OCI-LY7 (cell line): ENCODE measurements at regions not wholly inside any gene's neighbourhood (a gene's known extent, or its start where the extent isn't known, plus 50 kb on each side); places are given as distances from the start of the nearest gene placed in this dataset.

Experiments
- BruUV-seq: library from RNA; stranded (reverse); fragments of 400-500 nt; replicated peaks from 2 replicates; lab custom pipeline; 2021; lab: Mats Ljungman, UMichigan
- CTCF ChIA-PET: fragments of 300-600 bp; sonication (Branson Sonifier 250); formaldehyde crosslinking; loops from one replicate; lab custom pipeline; 2022; ENCODE audit warnings: antibody characterized with exemption; ENCODE audit not compliant: unreplicated experiment; lab: Charles Lee
- POLR2A ChIA-PET: fragments of 300-600 bp; sonication (Branson Sonifier 250); formaldehyde crosslinking; loops from one replicate; lab custom pipeline; 2022; ENCODE audit warnings: antibody characterized with exemption; lab: Charles Lee
- DNase-seq: peaks from one replicate; pipeline ENCODE4 v3.0.0-alpha.2; 2015; ENCODE audit warnings: low spot score
- H2AFZ ChIP-seq: fragments of 200-600 bp; sonication (generic), shearing (Covaris generic); 2 replicates; pipeline ENCODE4 v1.6.1; 2014; ENCODE audit warnings: mild to moderate bottlenecking, antibody characterized with exemption, low read length, moderate library complexity
- H3K27ac ChIP-seq: fragments of 200-600 bp; sonication (generic); 2 replicates; pipeline ENCODE4 v1.5.1; 2014; ENCODE audit warnings: mixed run types, low read depth, mild to moderate bottlenecking, moderate library complexity, low read length, inconsistent platforms; ENCODE audit not compliant: poor library complexity, severe bottlenecking
- H3K36me3 ChIP-seq: fragments of 200-600 bp; sonication (generic); 2 replicates; pipeline ENCODE4 v1.6.1; 2014; ENCODE audit warnings: mild to moderate bottlenecking, antibody characterized with exemption, low read length, moderate library complexity, mixed read lengths; ENCODE audit not compliant: insufficient read depth
- H3K4me1 ChIP-seq: fragments of 200-600 bp; sonication (generic); 2 replicates; pipeline ENCODE4 v1.5.1; 2014; ENCODE audit warnings: mild to moderate bottlenecking, low read length; ENCODE audit not compliant: insufficient read depth, poor library complexity, severe bottlenecking
- H3K4me2 ChIP-seq: fragments of 200-600 bp; sonication (generic); 2 replicates; pipeline ENCODE4 v1.6.1; 2014; ENCODE audit warnings: mild to moderate bottlenecking, low read length
- H3K4me3 ChIP-seq: fragments of 200-600 bp; sonication (generic); 2 replicates; pipeline ENCODE4 v1.5.1; 2014; ENCODE audit warnings: mild to moderate bottlenecking, low read depth, low read length; ENCODE audit not compliant: poor library complexity, severe bottlenecking
- H3K79me2 ChIP-seq: fragments of 200-600 bp; sonication (generic); 2 replicates; pipeline ENCODE4 v1.6.1; 2016; ENCODE audit warnings: low read depth, mild to moderate bottlenecking, low read length, moderate library complexity, mixed read lengths; ENCODE audit not compliant: insufficient read depth
- H3K9me2 ChIP-seq: fragments of 200-600 bp; sonication (generic); 2 replicates; pipeline ENCODE4 v1.6.1; 2016; ENCODE audit warnings: mild to moderate bottlenecking, low read length, mixed read lengths; ENCODE audit not compliant: insufficient read depth
- H3K9me3 ChIP-seq: fragments of 200-600 bp; sonication (generic); 2 replicates; pipeline ENCODE4 v1.6.1; 2014; ENCODE audit warnings: mild to moderate bottlenecking, mixed run types, low read length, mixed read lengths
- H4K20me1 ChIP-seq: fragments of 200-600 bp; sonication (generic); 2 replicates; pipeline ENCODE4 v1.6.1; 2014; ENCODE audit warnings: mild to moderate bottlenecking, antibody characterized with exemption, low read length, moderate library complexity, mixed read lengths; ENCODE audit not compliant: insufficient read depth
- EZH2phosphoT487 ChIP-seq: fragments of 200-600 bp; sonication (generic); IDR thresholded peaks from 2 replicates; pipeline ENCODE4 v1.6.1; 2018; ENCODE audit warnings: low read depth, borderline replicate concordance, mild to moderate bottlenecking, mixed run types, antibody characterized with exemption, low read length, moderate library complexity, mixed read lengths
- intact Hi-C: fragments of 100-400 bp; cut with micrococcal nuclease; formaldehyde crosslinking; loops from one replicate; pipeline ENCODE4 v1.10.0; 2022; ENCODE audit not compliant: unreplicated experiment
- TF ChIP-seq, protein P1 (sequence below): fragments of 200-600 bp; sonication (generic); conservative IDR thresholded peaks from 2 replicates; pipeline ENCODE4 v1.5.1; 2014; ENCODE audit warnings: mild to moderate bottlenecking, antibody characterized with exemption, low read length, moderate library complexity, mixed read lengths

DNA sequence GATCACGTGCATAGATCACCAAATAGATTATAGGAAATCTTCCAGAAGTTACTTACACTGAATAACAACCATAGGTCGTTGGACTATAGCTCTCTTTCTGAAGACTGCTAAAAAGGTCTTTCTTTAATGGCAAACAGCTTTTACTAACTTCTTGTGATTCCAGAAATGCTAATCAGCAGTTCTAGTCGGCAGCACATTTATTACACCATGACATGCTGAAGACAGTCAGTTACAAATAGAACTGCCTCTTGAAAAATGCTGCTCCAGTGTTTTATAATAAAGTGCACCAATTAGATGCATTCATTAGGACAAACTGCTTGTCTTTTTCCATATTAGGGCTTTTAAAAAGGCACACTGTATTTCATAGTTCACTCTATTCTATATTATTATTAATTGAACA is 488.2 kb downstream of the PABPC4L start:
- no peaks in the 10 kb centered on the region for H4K20me1 ChIP-seq
- no peaks in the 10 kb centered on the region for H3K9me2 ChIP-seq
- H3K4me2 ChIP-seq = no peak overlapping the region
- intact Hi-C loops = no loop called here
- TF ChIP-seq, protein P1, sequence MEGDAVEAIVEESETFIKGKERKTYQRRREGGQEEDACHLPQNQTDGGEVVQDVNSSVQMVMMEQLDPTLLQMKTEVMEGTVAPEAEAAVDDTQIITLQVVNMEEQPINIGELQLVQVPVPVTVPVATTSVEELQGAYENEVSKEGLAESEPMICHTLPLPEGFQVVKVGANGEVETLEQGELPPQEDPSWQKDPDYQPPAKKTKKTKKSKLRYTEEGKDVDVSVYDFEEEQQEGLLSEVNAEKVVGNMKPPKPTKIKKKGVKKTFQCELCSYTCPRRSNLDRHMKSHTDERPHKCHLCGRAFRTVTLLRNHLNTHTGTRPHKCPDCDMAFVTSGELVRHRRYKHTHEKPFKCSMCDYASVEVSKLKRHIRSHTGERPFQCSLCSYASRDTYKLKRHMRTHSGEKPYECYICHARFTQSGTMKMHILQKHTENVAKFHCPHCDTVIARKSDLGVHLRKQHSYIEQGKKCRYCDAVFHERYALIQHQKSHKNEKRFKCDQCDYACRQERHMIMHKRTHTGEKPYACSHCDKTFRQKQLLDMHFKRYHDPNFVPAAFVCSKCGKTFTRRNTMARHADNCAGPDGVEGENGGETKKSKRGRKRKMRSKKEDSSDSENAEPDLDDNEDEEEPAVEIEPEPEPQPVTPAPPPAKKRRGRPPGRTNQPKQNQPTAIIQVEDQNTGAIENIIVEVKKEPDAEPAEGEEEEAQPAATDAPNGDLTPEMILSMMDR = no peak
- no peak for TF ChIP-seq EZH2phosphoT487
- no peaks in the 10 kb centered on the region for H3K79me2 ChIP-seq
- no peak overlapping the region for H3K4me3 ChIP-seq
- no peak overlapping the region for H3K27ac ChIP-seq
- H3K36me3 ChIP-seq = no peaks in the 10 kb centered on the region
- no peak for DNase-seq
- H2AFZ ChIP-seq = no peak overlapping the region
- ChIA-PET CTCF (no interaction called here), POLR2A (interaction anchor here (0.6 to 0.7 kb wide), 3 partner anchors 25 to 312 kb away, joined by 3 read pairs; no protein-coding TSS in a partner anchor)
- no TSS peak for BruUV-seq
- no peaks in the 10 kb centered on the region for H3K4me1 ChIP-seq
- 0 out of 2 replicates have a peak, but pooled peaks cover 6% of the 10 kb centered on the region for H3K9me3 ChIP-seq

DNA sequence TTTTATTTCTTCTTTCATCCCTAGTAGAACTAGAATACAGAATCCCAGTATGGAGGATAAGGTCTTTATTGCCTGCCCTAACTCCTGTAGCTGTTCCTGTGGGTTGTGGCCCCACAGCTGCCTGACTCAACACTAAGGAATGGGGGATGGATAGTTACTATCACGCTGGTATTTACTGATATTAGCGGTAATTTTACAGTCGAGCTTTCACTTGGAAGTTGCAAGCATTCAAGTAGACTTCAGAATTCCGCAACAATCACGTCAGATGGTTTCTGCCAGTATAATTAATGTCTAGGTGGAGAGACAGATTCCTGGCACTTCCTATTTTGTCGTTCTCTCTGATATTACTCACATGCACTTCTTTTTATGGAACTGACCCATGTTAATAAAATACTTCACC is 489.8 kb downstream of the PABPC4L start:
- intact Hi-C loops = no loop called here
- TF ChIP-seq, protein P1 = no peak
- no peak for TF ChIP-seq EZH2phosphoT487
- ChIA-PET CTCF (no interaction called here), POLR2A (interaction anchor here (0.6 kb wide), 1 partner anchor 159 kb away, joined by 3 read pairs; no protein-coding TSS in a partner anchor)
- H2AFZ ChIP-seq = no peak overlapping the region
- 0 out of 2 replicates have a peak, but pooled peaks cover 6% of the 10 kb centered on the region for H3K9me3 ChIP-seq
- no peaks in the 10 kb centered on the region for H3K79me2 ChIP-seq
- no peaks in the 10 kb centered on the region for H3K9me2 ChIP-seq
- no peak overlapping the region for H3K4me3 ChIP-seq
- H3K36me3 ChIP-seq = no peaks in the 10 kb centered on the region
- no peaks in the 10 kb centered on the region for H3K4me1 ChIP-seq
- DNase-seq = no peak
- no peak overlapping the region for H3K27ac ChIP-seq
- no peak overlapping the region for H3K4me2 ChIP-seq
- BruUV-seq = no TSS peak
- no peaks in the 10 kb centered on the region for H4K20me1 ChIP-seq

DNA sequence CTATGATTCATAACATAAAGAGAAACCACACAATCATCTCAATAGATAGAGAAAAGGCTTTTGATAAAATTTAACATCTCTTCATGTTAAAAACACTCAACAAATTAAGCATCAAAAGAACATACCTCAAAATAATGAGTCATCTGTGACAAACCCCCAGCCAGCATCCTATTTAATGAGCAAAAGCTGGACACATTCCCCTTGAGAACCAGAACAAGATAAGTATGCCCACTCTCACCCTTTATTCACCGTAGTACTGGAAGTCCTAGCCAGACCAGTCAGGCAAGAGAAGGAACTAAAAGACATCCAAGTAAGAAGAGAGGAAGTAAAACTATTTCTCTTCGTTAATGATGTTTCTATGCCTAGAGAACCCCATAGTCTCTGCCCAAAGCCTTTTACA is 507.2 kb downstream of the PABPC4L start:
- Histone ChIP-seq H2AFZ (no peak overlapping the region), H3K36me3 (no peaks in the 10 kb centered on the region), H3K4me1 (no peaks in the 10 kb centered on the region), H4K20me1 (no peaks in the 10 kb centered on the region), H3K79me2 (no peaks in the 10 kb centered on the region), H3K9me3 (no peaks in the 10 kb centered on the region), H3K4me2 (no peak overlapping the region), H3K9me2 (no peaks in the 10 kb centered on the region), H3K4me3 (no peak overlapping the region), H3K27ac (no peak overlapping the region)
- DNase-seq = no peak
- TF ChIP-seq, protein P1 = no peak
- no peak for TF ChIP-seq EZH2phosphoT487
- ChIA-PET POLR2A (no interaction called here), CTCF (no interaction called here)
- no TSS peak for BruUV-seq
- intact Hi-C loops = no loop called here
